T-cell (primary cell): ENCODE measurements at regions not wholly inside any gene's neighbourhood (a gene's known extent, or its start where the extent isn't known, plus 50 kb on each side); places are given as distances from the start of the nearest gene placed in this dataset.

Source experiments
- ATAC-seq, 4 experiments: fragments of 200-7000 bp in 3 of 4; fragments of 150-1000 bp in 1 of 4; cut with Tn5 transposase; replicated peaks in 1 of 4; 1 replicate in 3 of 4; 2 replicates in 1 of 4; pipeline ENCODE4 v1.10.0; 2021; ENCODE audit warnings: moderate library complexity in 3 of 4, mild to moderate bottlenecking in 2 of 4, moderate number of reproducible peaks in 1 of 4
- CTCF ChIA-PET, 2 donors: fragments of 300-600 bp; sonication (Branson Sonifier 250); formaldehyde crosslinking; loops; one replicate each; lab custom pipeline; 2022; ENCODE audit warnings: antibody characterized with exemption in 2 of 2; lab: Charles Lee
- POLR2A ChIA-PET, 2 donors: fragments of 300-600 bp; sonication (Branson Sonifier 250); formaldehyde crosslinking; loops; one replicate each; lab custom pipeline; 2022; ENCODE audit warnings: antibody characterized with exemption in 2 of 2; lab: Charles Lee
- DNase-seq, 35 experiments: peaks; one replicate each; pipeline versions ENCODE4 v3.0.0 to v3.0.0-alpha.2; 2013 to 2023
- H3K27ac ChIP-seq: one replicate; pipeline ENCODE4 v1.5.1; 2013; ENCODE audit warnings: low read length
- H3K27me3 ChIP-seq, 2 experiments: replicated peaks in 1 of 2; 1 replicate in 1 of 2; 2 replicates in 1 of 2; pipeline versions ENCODE4 v1.6.1 to v1.7.0; 2013; ENCODE audit warnings: low read length in 1 of 2, mixed read lengths in 1 of 2; ENCODE audit not compliant: control insufficient read depth in 2 of 2, insufficient read depth in 2 of 2; ENCODE audit errors: extremely low read depth in 1 of 2
- H3K36me3 ChIP-seq, 2 donors: 1 replicate in 1 of 2; 2 replicates in 1 of 2; pipeline versions ENCODE4 v1.6.1 to v1.7.0; 2013; ENCODE audit warnings: low read length in 1 of 2; ENCODE audit not compliant: control insufficient read depth in 2 of 2, insufficient read depth in 1 of 2; ENCODE audit errors: extremely low read depth in 1 of 2
- H3K4me1 ChIP-seq, 2 experiments: 1 replicate in 1 of 2; 2 replicates in 1 of 2; pipeline versions ENCODE4 v1.6.1 to v1.7.0; 2013; ENCODE audit warnings: low read length in 2 of 2, mixed read lengths in 1 of 2; ENCODE audit not compliant: insufficient read depth in 2 of 2, control insufficient read depth in 1 of 2; ENCODE audit errors: extremely low read depth in 1 of 2
- H3K4me3 ChIP-seq, 2 donors: 1 replicate in 1 of 2; 2 replicates in 1 of 2; pipeline versions ENCODE4 v1.5.1 to v1.7.0; 2013; ENCODE audit warnings: mild to moderate bottlenecking in 2 of 2, low read length in 1 of 2, moderate library complexity in 1 of 2; ENCODE audit not compliant: control insufficient read depth in 1 of 2; ENCODE audit errors: extremely low read depth in 1 of 2
- H3K9me3 ChIP-seq: 2 replicates; pipeline ENCODE4 v1.7.0; 2013
- H3K27ac Mint-ChIP-seq, 2 donors: one replicate each; pipeline ENCODE4 v1.8.0; 2020 to 2021; ENCODE audit warnings: mild to moderate bottlenecking in 2 of 2, mixed read lengths in 2 of 2
- H3K27me3 Mint-ChIP-seq, 2 donors: one replicate each; pipeline ENCODE4 v1.8.0; 2021 to 2022; ENCODE audit warnings: mixed read lengths in 2 of 2
- H3K36me3 Mint-ChIP-seq: one replicate; pipeline ENCODE4 v1.8.0; 2021; ENCODE audit warnings: mixed read lengths
- H3K4me1 Mint-ChIP-seq, 3 donors: one replicate each; pipeline ENCODE4 v1.8.0; 2020 to 2022; ENCODE audit warnings: mixed read lengths in 3 of 3, mild to moderate bottlenecking in 1 of 3
- H3K4me3 Mint-ChIP-seq, 3 donors: one replicate each; pipeline ENCODE4 v1.8.0; 2020 to 2022; ENCODE audit warnings: mild to moderate bottlenecking in 3 of 3, mixed read lengths in 3 of 3, moderate library complexity in 3 of 3
- H3K9me3 Mint-ChIP-seq, 3 donors: one replicate each; pipeline ENCODE4 v1.8.0; 2020 to 2022; ENCODE audit warnings: mixed read lengths in 3 of 3
- WGBS: methylation state at CpG from one replicate; pipeline ENCODE4 v1.1.5; 2013; ENCODE audit warnings: missing lambda C conversion rate; ENCODE audit not compliant: insufficient coverage; 5-methylcytosine and 5-hydroxymethylcytosine counted together

DNA sequence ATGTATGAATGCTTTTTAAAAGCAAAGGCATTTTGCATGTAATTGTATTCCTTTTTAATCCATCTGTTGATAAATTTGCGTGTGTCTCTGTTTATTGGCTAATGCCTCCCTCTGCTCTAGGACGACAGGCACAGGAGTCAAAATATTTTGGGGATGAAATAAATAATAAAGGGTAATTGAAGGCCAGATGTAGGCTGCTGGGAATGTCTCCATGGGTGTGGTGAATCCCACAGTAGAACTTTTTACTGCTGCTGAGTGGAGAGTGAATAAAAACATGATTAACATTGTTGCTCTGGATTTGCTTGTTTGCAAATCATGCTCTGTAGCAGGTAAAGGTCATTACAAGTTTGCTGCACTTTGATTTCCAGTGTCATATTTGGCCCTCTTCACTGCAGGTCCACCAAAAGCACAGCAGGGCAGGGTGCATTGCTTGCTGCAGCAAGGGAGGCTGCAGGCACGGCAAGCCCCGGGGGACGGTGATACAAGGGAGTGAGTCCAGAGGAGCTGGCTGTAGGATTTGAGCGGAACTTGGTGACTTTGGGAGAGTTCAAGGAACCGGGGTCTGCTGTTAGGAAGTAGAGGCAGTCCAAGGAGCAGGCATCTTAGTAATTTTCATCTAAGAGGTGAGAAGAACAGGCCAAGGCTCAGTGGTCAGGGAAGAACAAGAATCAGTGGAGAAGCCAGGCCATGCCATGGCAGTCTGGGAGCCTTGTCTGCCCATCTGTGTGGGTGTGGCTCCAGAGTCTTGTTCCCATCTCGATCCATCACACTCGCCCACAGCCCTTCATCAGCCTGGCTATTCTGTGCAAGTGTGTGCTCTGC, 201.5 kb upstream of the RAB6C start:
- no peak for ATAC-seq

GRCh38 chr2:129778584-129778877, 200.9 kb upstream of the RAB6C start:
- H3K27ac Mint-ChIP-seq = no peak overlapping the region
- CTCF ChIA-PET = no interaction called here
- no peak overlapping the region for H3K4me3 ChIP-seq
- no peaks in the 10 kb centered on the region for H3K9me3 Mint-ChIP-seq
- H3K27me3 Mint-ChIP-seq = peaks cover 5 to 17% of the 10 kb centered on the region in 2 donors
- no peaks in the 10 kb centered on the region for H3K36me3 Mint-ChIP-seq
- POLR2A ChIA-PET = no interaction called here
- H3K27me3 ChIP-seq = peaks cover 0 to 29% of the 10 kb centered on the region in 2 experiments
- no peaks in the 10 kb centered on the region for H3K36me3 ChIP-seq
- DNase-seq (no peak), ATAC-seq (no peak)
- no peaks in the 10 kb centered on the region for H3K4me1 ChIP-seq
- WGBS = 83% methylated on average over 4 of the region's 8 CpGs
- no peaks in the 10 kb centered on the region for H3K9me3 ChIP-seq
- H3K27ac ChIP-seq = no peak overlapping the region
- no peaks in the 10 kb centered on the region for H3K4me1 Mint-ChIP-seq
- H3K4me3 Mint-ChIP-seq = no peak overlapping the region

More for the DNA sequence above, 201.5 kb upstream of the RAB6C start:
- no peak for DNase-seq
- H3K36me3 ChIP-seq = no peaks in the 10 kb centered on the region
- Mint-ChIP-seq H3K27me3 (peaks cover 5 to 17% of the 10 kb centered on the region in 2 donors), H3K9me3 (no peaks in the 10 kb centered on the region), H3K4me1 (no peaks in the 10 kb centered on the region), H3K27ac (no peak overlapping the region), H3K36me3 (no peaks in the 10 kb centered on the region), H3K4me3 (no peak overlapping the region)
- WGBS = 84% methylated on average over 8 of the region's 9 CpGs
- CTCF ChIA-PET = no interaction called here
- peaks cover 0 to 29% of the 10 kb centered on the region in 2 experiments for H3K27me3 ChIP-seq
- no peaks in the 10 kb centered on the region for H3K4me1 ChIP-seq
- POLR2A ChIA-PET = no interaction called here
- H3K27ac ChIP-seq = no peak overlapping the region
- no peaks in the 10 kb centered on the region for H3K9me3 ChIP-seq
- H3K4me3 ChIP-seq = no peak overlapping the region

DNA sequence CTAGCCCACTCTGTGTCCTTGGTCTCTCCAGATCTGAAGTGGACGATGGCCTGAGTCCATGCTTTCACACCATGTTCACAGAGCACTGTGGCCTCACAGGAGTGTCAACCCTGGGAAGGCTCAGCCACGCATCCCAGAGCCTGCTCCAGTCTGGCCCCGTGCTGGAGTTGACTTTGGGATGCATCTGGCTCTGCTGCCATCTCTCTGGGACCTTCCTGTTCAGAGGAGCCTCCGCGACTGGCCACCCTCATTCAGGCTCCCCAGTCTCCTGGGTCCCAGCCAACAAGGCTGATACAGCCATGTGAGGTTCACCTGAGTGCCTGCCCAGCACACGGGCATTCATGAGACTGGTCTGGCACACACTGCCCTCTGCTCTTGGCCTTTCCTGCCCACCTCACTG, 199.7 kb upstream of the RAB6C start:
- Mint-ChIP-seq H3K9me3 (no peaks in the 10 kb centered on the region), H3K27ac (no peak overlapping the region), H3K36me3 (no peaks in the 10 kb centered on the region), H3K4me3 (no peak overlapping the region), H3K4me1 (no peaks in the 10 kb centered on the region), H3K27me3 (peaks cover 5 to 17% of the 10 kb centered on the region in 2 donors)
- no peak for DNase-seq
- no peak for ATAC-seq
- Histone ChIP-seq H3K4me3 (no peak overlapping the region), H3K36me3 (no peaks in the 10 kb centered on the region), H3K9me3 (no peaks in the 10 kb centered on the region), H3K27ac (no peak overlapping the region), H3K27me3 (peaks cover 0 to 29% of the 10 kb centered on the region in 2 experiments), H3K4me1 (no peaks in the 10 kb centered on the region)
- ChIA-PET CTCF (no interaction called here), POLR2A (no interaction called here)
- WGBS = 86% methylated on average over 5 of the region's 6 CpGs

- Mint-ChIP-seq H3K27ac (no peak overlapping the region), H3K4me1 (no peaks in the 10 kb centered on the region), H3K27me3 (peaks cover 5 to 17% of the 10 kb centered on the region in 2 donors), H3K36me3 (no peaks in the 10 kb centered on the region), H3K9me3 (no peaks in the 10 kb centered on the region), H3K4me3 (no peak overlapping the region)
- H3K4me1 ChIP-seq = no peaks in the 10 kb centered on the region
- WGBS = 69% methylated on average over 9 of the region's 13 CpGs
- POLR2A ChIA-PET = no interaction called here
- no peak for ATAC-seq
- no peak overlapping the region for H3K4me3 ChIP-seq
- no peaks in the 10 kb centered on the region for H3K9me3 ChIP-seq
- CTCF ChIA-PET = no interaction called here
- H3K36me3 ChIP-seq = no peaks in the 10 kb centered on the region
- no peak for DNase-seq
- H3K27ac ChIP-seq = no peak overlapping the region
- H3K27me3 ChIP-seq = peaks cover 0 to 29% of the 10 kb centered on the region in 2 experiments
These were observed 198.9 kb upstream of the RAB6C start for GRCh38 chr2:129780316-129781270.

- H3K9me3 ChIP-seq = no peaks in the 10 kb centered on the region
- H3K36me3 Mint-ChIP-seq = no peaks in the 10 kb centered on the region
- WGBS = 81% methylated on average over 15 of the region's 18 CpGs
- no peaks in the 10 kb centered on the region for H3K36me3 ChIP-seq
- ChIA-PET POLR2A (no interaction called here), CTCF (no interaction called here)
- H3K4me1 ChIP-seq = no peaks in the 10 kb centered on the region
- H3K27ac Mint-ChIP-seq = no peak overlapping the region
- H3K27me3 Mint-ChIP-seq = peaks cover 5 to 17% of the 10 kb centered on the region in 2 donors
- DNase-seq (no peak), ATAC-seq (no peak)
- no peak overlapping the region for H3K4me3 ChIP-seq
- H3K4me3 Mint-ChIP-seq = no peak overlapping the region
- no peaks in the 10 kb centered on the region for H3K4me1 Mint-ChIP-seq
- H3K27ac ChIP-seq = no peak overlapping the region
- H3K27me3 ChIP-seq = peaks cover 0 to 29% of the 10 kb centered on the region in 2 experiments
- H3K9me3 Mint-ChIP-seq = no peaks in the 10 kb centered on the region
These were observed 197.5 kb upstream of the RAB6C start for GRCh38 chr2:129781749-129782632.

GRCh38 chr2:129782633-129782990, 196.9 kb upstream of the RAB6C start:
- Mint-ChIP-seq H3K27me3 (peaks cover 5 to 17% of the 10 kb centered on the region in 2 donors), H3K4me1 (no peaks in the 10 kb centered on the region), H3K4me3 (no peak overlapping the region), H3K36me3 (no peaks in the 10 kb centered on the region), H3K9me3 (no peaks in the 10 kb centered on the region), H3K27ac (no peak overlapping the region)
- POLR2A ChIA-PET = no interaction called here
- no peaks in the 10 kb centered on the region for H3K36me3 ChIP-seq
- 89% methylated on average over 3 of the region's 5 CpGs for WGBS
- DNase-seq = no peak
- H3K27me3 ChIP-seq = peaks cover 0 to 26% of the 10 kb centered on the region in 2 experiments
- no peak overlapping the region for H3K27ac ChIP-seq
- CTCF ChIA-PET = no interaction called here
- H3K4me1 ChIP-seq = no peaks in the 10 kb centered on the region
- no peaks in the 10 kb centered on the region for H3K9me3 ChIP-seq
- H3K4me3 ChIP-seq = no peak overlapping the region
- no peak for ATAC-seq
